HEK293 (cell line): ENCODE measurements at regions not wholly inside any gene's neighbourhood (a gene's known extent, or its start where the extent isn't known, plus 50 kb on each side); places are given as distances from the start of the nearest gene placed in this dataset.

Experiments
- CTCF ChIA-PET: fragments of 350-600 bp; formaldehyde crosslinking; extraction: SDS; loops from one replicate; lab custom pipeline; 2021; ENCODE audit warnings: antibody characterized with exemption; lab: Yijun Ruan, JAX
- POLR2A ChIA-PET: fragments of 300-600 bp; formaldehyde crosslinking; extraction: SDS; loops from one replicate; lab custom pipeline; 2020; ENCODE audit warnings: antibody characterized with exemption, inconsistent platforms; lab: Yijun Ruan, JAX
- H3K27ac ChIP-seq: fragments of 200-500 bp; sonication (Bioruptor generic); 2 replicates; pipeline ENCODE4 v1.5.1; 2014; ENCODE audit warnings: low read depth, low read length, control low read depth, inconsistent platforms; ENCODE audit errors: extremely low read depth
- H3K36me3 ChIP-seq, 2 experiments: fragments of 200-500 bp in 1 of 2; sonication (Bioruptor generic) in 1 of 2; 1 replicate in 1 of 2; 2 replicates in 1 of 2; pipeline ENCODE4 v1.5.1; 2014 to 2017; ENCODE audit warnings: inconsistent platforms in 2 of 2, low read length in 2 of 2; ENCODE audit not compliant: control insufficient read depth in 2 of 2, insufficient read depth in 1 of 2
- H3K4me1 ChIP-seq: fragments of 200-500 bp; sonication (Bioruptor generic); 2 replicates; pipeline ENCODE4 v1.5.1; 2014; ENCODE audit warnings: mild to moderate bottlenecking, low read length, inconsistent platforms; ENCODE audit not compliant: control insufficient read depth, insufficient read depth
- H3K4me3 ChIP-seq: 2 replicates; pipeline ENCODE4 v1.5.1; 2011; ENCODE audit warnings: low read depth, mild to moderate bottlenecking, control low read depth, low read length, moderate library complexity
- H3K9me3 ChIP-seq: fragments of 200-500 bp; sonication (Bioruptor generic); 2 replicates; pipeline ENCODE4 v1.5.1; 2014; ENCODE audit warnings: low read depth, low read length, inconsistent platforms; ENCODE audit not compliant: control insufficient read depth, insufficient read depth
- BCL6B ChIP-seq: fragments of 450-650 bp; formaldehyde crosslinking; IDR thresholded peaks from 2 replicates; pipeline ENCODE4 v1.5.1; 2017; ENCODE audit warnings: missing biosample characterization, missing genetic modification characterization
- HOXC10 ChIP-seq: sonication (generic); formaldehyde crosslinking; IDR thresholded peaks from 2 replicates; pipeline ENCODE4 v1.8.1; 2023; ENCODE audit warnings: mild to moderate bottlenecking, missing genetic modification reagents
- KLF10 ChIP-seq: fragments of 450-650 bp; IDR thresholded peaks from 2 replicates; pipeline ENCODE4 v1.5.1; 2018; ENCODE audit warnings: missing biosample characterization, mild to moderate bottlenecking, missing genetic modification characterization
- MZF1 ChIP-seq: fragments of 450-650 bp; formaldehyde crosslinking; IDR thresholded peaks from 2 replicates; pipeline ENCODE4 v1.5.1; 2017; ENCODE audit warnings: missing biosample characterization, missing genetic modification characterization, borderline replicate concordance
- ZNF112 ChIP-seq: fragments of 450-650 bp; formaldehyde crosslinking; IDR thresholded peaks from 2 replicates; pipeline ENCODE4 v1.5.0; 2017; ENCODE audit warnings: missing biosample characterization, missing genetic modification characterization
- ZNF155 ChIP-seq: fragments of 450-650 bp; formaldehyde crosslinking; IDR thresholded peaks from 2 replicates; pipeline ENCODE4 v1.5.1; 2016; ENCODE audit warnings: missing biosample characterization, missing genetic modification characterization
- ZNF16 ChIP-seq: fragments of 450-650 bp; formaldehyde crosslinking; IDR thresholded peaks from 2 replicates; pipeline ENCODE4 v1.5.1; 2016; ENCODE audit warnings: low read depth, missing biosample characterization, missing genetic modification characterization
- ZNF18 ChIP-seq: fragments of 450-650 bp; formaldehyde crosslinking; IDR thresholded peaks from 2 replicates; pipeline ENCODE4 v1.5.1; 2016; ENCODE audit warnings: missing biosample characterization, missing genetic modification characterization
- ZNF398 ChIP-seq: fragments of 450-650 bp; formaldehyde crosslinking; IDR thresholded peaks from 2 replicates; pipeline ENCODE4 v1.5.1; 2017; ENCODE audit warnings: missing biosample characterization, missing genetic modification characterization
- ZNF416 ChIP-seq: fragments of 450-650 bp; formaldehyde crosslinking; IDR thresholded peaks from 2 replicates; pipeline ENCODE4 v1.5.1; 2016; ENCODE audit warnings: missing biosample characterization, missing genetic modification characterization
- ZNF488 ChIP-seq: fragments of 450-650 bp; formaldehyde crosslinking; IDR thresholded peaks from 2 replicates; pipeline ENCODE4 v1.5.1; 2016; ENCODE audit warnings: missing biosample characterization, missing genetic modification characterization
- ZNF555 ChIP-seq: fragments of 450-650 bp; formaldehyde crosslinking; conservative IDR thresholded peaks from 2 replicates; pipeline ENCODE4 v1.5.1; 2017; ENCODE audit warnings: missing biosample characterization, mild to moderate bottlenecking, missing genetic modification characterization, inconsistent platforms
- ZNF639 ChIP-seq: fragments of 450-650 bp; formaldehyde crosslinking; IDR thresholded peaks from 2 replicates; pipeline ENCODE4 v1.5.1; 2016; ENCODE audit warnings: missing biosample characterization, missing genetic modification characterization
- ZNF645 ChIP-seq: fragments of 450-650 bp; formaldehyde crosslinking; IDR thresholded peaks from 2 replicates; pipeline ENCODE4; 2016; ENCODE audit warnings: missing biosample characterization, missing genetic modification characterization
- ZNF660 ChIP-seq: fragments of 450-650 bp; IDR thresholded peaks from 2 replicates; pipeline ENCODE4 v1.5.1; 2018; ENCODE audit warnings: missing biosample characterization, mild to moderate bottlenecking, missing genetic modification characterization
- ZNF704 ChIP-seq: fragments of 450-650 bp; formaldehyde crosslinking; IDR thresholded peaks from 2 replicates; pipeline ENCODE4 v1.5.1; 2016; ENCODE audit warnings: missing biosample characterization, missing genetic modification characterization
- ZSCAN16 ChIP-seq: fragments of 450-650 bp; formaldehyde crosslinking; IDR thresholded peaks from 2 replicates; pipeline ENCODE4 v1.5.1; 2016; ENCODE audit warnings: missing biosample characterization, missing genetic modification characterization

- TF ChIP-seq BCL6B (no peak), ZNF645 (tag by site-specific recombination) (no peak), ZNF660 (tag by site-specific recombination) (no peak)
These were observed 711.8 kb upstream of the LRFN5 start (continued) for GRCh38 chr14:40894846-40895245.

- TF ChIP-seq ZNF155 (tag by site-specific recombination), result no peak
- TF ChIP-seq ZNF639, result no peak
- H3K9me3 ChIP-seq, result no peaks in the 10 kb centered on the region
- ChIA-PET CTCF (no interaction called here), POLR2A (no interaction called here)
- no peaks in the 10 kb centered on the region for H3K36me3 ChIP-seq
- H3K4me3 ChIP-seq, result no peak overlapping the region
- no peaks in the 10 kb centered on the region for H3K4me1 ChIP-seq
- H3K27ac ChIP-seq, result no peak overlapping the region
These were observed 717.5 kb upstream of the LRFN5 start for GRCh38 chr14:40889126-40889525.

- ChIA-PET CTCF (no interaction called here), POLR2A (no interaction called here)
- H3K9me3 ChIP-seq, result no peaks in the 10 kb centered on the region
- no peaks in the 10 kb centered on the region for H3K36me3 ChIP-seq
- H3K4me3 ChIP-seq, result no peak overlapping the region
- no peaks in the 10 kb centered on the region for H3K4me1 ChIP-seq
- H3K27ac ChIP-seq, result no peak overlapping the region
- TF ChIP-seq ZNF488 (no peak), ZNF18 (tag by site-specific recombination) (no peak), KLF10 (tag by site-specific recombination) (no peak), ZNF704 (tag by site-specific recombination) (no peak), ZNF416 (tag by site-specific recombination) (no peak), ZNF16 (tag by site-specific recombination) (no peak), ZNF660 (tag by site-specific recombination) (no peak), ZNF555 (tag by site-specific recombination) (no peak), ZSCAN16 (tag by site-specific recombination) (no peak), ZNF398 (no peak), MZF1 (no peak), ZNF112 (no peak), HOXC10 (CRISPR knock-in tag) (no peak)
These were observed 718.8 kb upstream of the LRFN5 start for GRCh38 chr14:40887912-40888311.
